ENCODE measurements at regions not wholly inside any gene's neighbourhood (a gene's known extent, or its start where the extent isn't known, plus 50 kb on each side); places are given as distances from the start of the nearest gene placed in this dataset.

DNA sequence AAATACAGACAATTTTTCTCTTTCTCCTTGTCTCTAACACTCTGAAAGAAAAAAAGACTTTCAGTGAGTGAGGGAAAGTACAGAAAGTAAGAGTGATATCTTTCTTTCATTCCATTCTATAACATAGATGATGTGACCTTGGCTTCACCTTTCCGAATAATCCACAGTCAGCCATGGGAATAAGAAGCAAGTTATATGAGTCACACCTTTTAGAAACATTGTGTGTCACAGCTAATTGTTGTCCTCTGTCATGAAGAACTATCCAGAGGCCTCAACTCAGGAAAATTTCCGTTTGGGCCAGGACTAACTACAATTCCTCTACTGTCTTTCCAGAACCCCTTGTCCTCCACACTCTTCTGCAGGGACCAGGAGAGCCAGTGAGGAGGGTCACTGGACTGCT, 209.7 kb upstream of the FAR2 start:
- no peaks in the 10 kb centered on the region for H3K36me3 ChIP-seq (ENCODE audit: insufficient read depth in 1 of 2, low read depth in 1 of 2)
- WGBS, 3 donors, result 65 to 84% (median 67%) methylated on average over 2 of the region's 2 CpGs
- intact Hi-C loops (cut with DNase I), result no loop called here
- H3K4me1 ChIP-seq, result no peaks in the 10 kb centered on the region
- H3K27me3 ChIP-seq (ENCODE audit: insufficient read depth in 3 of 3, low read length in 2 of 3), result no peaks in the 10 kb centered on the region
- DNase-seq (no peak), ATAC-seq (no peak)
- no peak overlapping the region for H3K4me3 ChIP-seq
- no peaks in the 10 kb centered on the region for H3K9me3 ChIP-seq
- no peak for TF ChIP-seq CTCF (IDR thresholded peaks at IDR 0.05)
- no peak overlapping the region for H3K27ac ChIP-seq

- Histone ChIP-seq H3K36me3 (ENCODE audit: insufficient read depth in 1 of 2, low read depth in 1 of 2) (no peaks in the 10 kb centered on the region), H3K4me3 (no peak overlapping the region), H3K27ac (no peak overlapping the region), H3K4me1 (no peaks in the 10 kb centered on the region), H3K27me3 (ENCODE audit: insufficient read depth in 3 of 3, low read length in 2 of 3) (no peaks in the 10 kb centered on the region), H3K9me3 (no peaks in the 10 kb centered on the region)
- intact Hi-C loops (cut with DNase I), result no loop called here
- DNase-seq (no peak), ATAC-seq (no peak)
- TF ChIP-seq CTCF (IDR thresholded peaks at IDR 0.05), result no peak
- 83 to 87% (median 84%) methylated on average over 2 of the region's 2 CpGs for WGBS, 3 donors
Measured at GRCh38 chr12:28941248-28941647, 207.8 kb upstream of the FAR2 start.

- DNase-seq (no peak), ATAC-seq (no peak)
- Histone ChIP-seq H3K36me3 (ENCODE audit: insufficient read depth in 1 of 2, low read depth in 1 of 2) (no peaks in the 10 kb centered on the region), H3K27ac (no peak overlapping the region), H3K9me3 (no peaks in the 10 kb centered on the region), H3K27me3 (ENCODE audit: insufficient read depth in 3 of 3, low read length in 2 of 3) (no peaks in the 10 kb centered on the region), H3K4me1 (no peaks in the 10 kb centered on the region), H3K4me3 (no peak overlapping the region)
- no peak for TF ChIP-seq CTCF (IDR thresholded peaks at IDR 0.05)
- intact Hi-C loops (cut with DNase I), result no loop called here
- WGBS, 3 donors, result 35 to 56% (median 46%) methylated on average over 6 of the region's 6 CpGs
Measured at GRCh38 chr12:28946361-28946760, 202.7 kb upstream of the FAR2 start.

- Histone ChIP-seq H3K9me3 (no peaks in the 10 kb centered on the region), H3K27ac (no peak overlapping the region), H3K4me3 (no peak overlapping the region), H3K27me3 (ENCODE audit: insufficient read depth in 3 of 3, low read length in 2 of 3) (no peaks in the 10 kb centered on the region), H3K36me3 (ENCODE audit: insufficient read depth in 1 of 2, low read depth in 1 of 2) (no peaks in the 10 kb centered on the region), H3K4me1 (no peaks in the 10 kb centered on the region)
- intact Hi-C loops (cut with DNase I), result no loop called here
- 86 to 95% (median 92%) methylated on average over 1 of the region's 1 CpG for WGBS, 3 donors
- ATAC-seq (no peak), DNase-seq (no peak)
- TF ChIP-seq CTCF (IDR thresholded peaks at IDR 0.05), result no peak
Measured at GRCh38 chr12:28948685-28949084, 200.4 kb upstream of the FAR2 start.

DNA sequence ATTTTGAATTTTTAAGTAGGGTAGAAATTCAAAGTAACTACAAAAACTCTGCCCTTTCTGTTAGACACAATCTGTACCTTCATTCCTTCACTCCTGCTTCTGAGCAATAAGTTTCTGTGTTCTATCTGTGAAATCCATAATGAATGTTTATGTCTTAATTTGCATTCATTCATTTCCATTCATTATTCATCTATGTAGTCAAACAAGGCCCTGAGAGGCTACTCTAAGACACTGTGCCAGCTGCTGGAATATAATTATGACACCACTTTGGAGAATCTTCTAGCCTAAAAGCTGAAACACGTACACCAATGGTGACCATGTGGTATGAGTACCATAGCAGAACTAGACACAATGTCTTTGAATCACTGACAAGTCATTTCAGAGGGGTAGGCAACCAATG, 199.9 kb upstream of the FAR2 start:
- DNase-seq (no peak), ATAC-seq (no peak)
- H3K27ac ChIP-seq, result no peak overlapping the region
- no peak overlapping the region for H3K4me3 ChIP-seq
- no peak for TF ChIP-seq CTCF (IDR thresholded peaks at IDR 0.05)
- no peaks in the 10 kb centered on the region for H3K27me3 ChIP-seq (ENCODE audit: insufficient read depth in 3 of 3, low read length in 2 of 3)
- H3K36me3 ChIP-seq (ENCODE audit: insufficient read depth in 1 of 2, low read depth in 1 of 2), result no peaks in the 10 kb centered on the region
- 72 to 92% (median 84%) methylated on average over 1 of the region's 1 CpG for WGBS, 3 donors
- H3K4me1 ChIP-seq, result no peaks in the 10 kb centered on the region
- intact Hi-C loops (cut with DNase I), result no loop called here
- no peaks in the 10 kb centered on the region for H3K9me3 ChIP-seq
